ENCODE measurements at regions not wholly inside any gene's neighbourhood (a gene's known extent, or its start where the extent isn't known, plus 50 kb on each side); places are given as distances from the start of the nearest gene placed in this dataset.
A peak's percentile ranks its signal among the peaks of the same experiment; 100 is the strongest.

GRCh38 chr17:17413821-17414220 lies 63.0 kb upstream of the MED9 start:
- Mint-ChIP-seq H3K4me1 (ENCODE audit: low read depth) (peaks cover 28% of the 10 kb centered on the region), H3K27ac (ENCODE audit: unreplicated experiment) (no peak overlapping the region), H3K9me3 (ENCODE audit: low read depth) (no peaks in the 10 kb centered on the region), H3K36me3 (ENCODE audit: low read depth) (no peaks in the 10 kb centered on the region), H3K27me3 (ENCODE audit: low read depth) (peaks cover 14% of the 10 kb centered on the region), H3K4me3 (ENCODE audit: unreplicated experiment) (no peak overlapping the region)
- DNase-seq (ENCODE audit: low spot score), result no peak
- TF ChIP-seq CTCF (IDR thresholded peaks at IDR 0.05), result no peak

- H3K27me3 Mint-ChIP-seq (ENCODE audit: low read depth), result peaks cover 14% of the 10 kb centered on the region
Observed at GRCh38 chr17:17414341-17414805, 62.4 kb upstream of the MED9 start.

GRCh38 chr17:17415006-17415405 lies 61.8 kb upstream of the MED9 start:
- H3K4me1 Mint-ChIP-seq (ENCODE audit: low read depth), result peaks cover 28% of the 10 kb centered on the region
- H3K27me3 Mint-ChIP-seq (ENCODE audit: low read depth), result peaks cover 9% of the 10 kb centered on the region
- no peaks in the 10 kb centered on the region for H3K9me3 Mint-ChIP-seq (ENCODE audit: low read depth)
- no peak overlapping the region for H3K4me3 Mint-ChIP-seq (ENCODE audit: unreplicated experiment)
- TF ChIP-seq CTCF (IDR thresholded peaks at IDR 0.05), result no peak
- peaks cover 2% of the 10 kb centered on the region for H3K36me3 Mint-ChIP-seq (ENCODE audit: low read depth)
- H3K27ac Mint-ChIP-seq (ENCODE audit: unreplicated experiment), result no peak overlapping the region
- DNase-seq (ENCODE audit: low spot score), result no peak

More at GRCh38 chr17:17414341-17414805, 62.4 kb upstream of the MED9 start:
- peaks cover 28% of the 10 kb centered on the region for H3K4me1 Mint-ChIP-seq (ENCODE audit: low read depth)
- TF ChIP-seq CTCF (IDR thresholded peaks at IDR 0.05), result no peak
- H3K36me3 Mint-ChIP-seq (ENCODE audit: low read depth), result no peaks in the 10 kb centered on the region
- DNase-seq (ENCODE audit: low spot score), result no peak
- H3K4me3 Mint-ChIP-seq (ENCODE audit: unreplicated experiment), result no peak overlapping the region
- no peaks in the 10 kb centered on the region for H3K9me3 Mint-ChIP-seq (ENCODE audit: low read depth)
- H3K27ac Mint-ChIP-seq (ENCODE audit: unreplicated experiment), result no peak overlapping the region

GRCh38 chr17:17416007-17416399 lies 60.8 kb upstream of the MED9 start:
- H3K36me3 Mint-ChIP-seq (ENCODE audit: low read depth), result peaks cover 2% of the 10 kb centered on the region
- H3K27ac Mint-ChIP-seq (ENCODE audit: unreplicated experiment), result peak overlapping the region; percentile 75
- no peaks in the 10 kb centered on the region for H3K9me3 Mint-ChIP-seq (ENCODE audit: low read depth)
- peaks cover 28% of the 10 kb centered on the region for H3K4me1 Mint-ChIP-seq (ENCODE audit: low read depth)
- TF ChIP-seq CTCF (IDR thresholded peaks at IDR 0.05), result no peak
- H3K4me3 Mint-ChIP-seq (ENCODE audit: unreplicated experiment), result no peak overlapping the region
- H3K27me3 Mint-ChIP-seq (ENCODE audit: low read depth), result peaks cover 3% of the 10 kb centered on the region
- DNase-seq (ENCODE audit: low spot score), result no peak

GRCh38 chr17:17416400-17417360 lies 60.1 kb upstream of the MED9 start:
- peaks cover 28% of the 10 kb centered on the region for H3K4me1 Mint-ChIP-seq (ENCODE audit: low read depth)

More at GRCh38 chr17:17416400-17417360, 60.1 kb upstream of the MED9 start:
- Mint-ChIP-seq H3K27me3 (ENCODE audit: low read depth) (peaks cover 3% of the 10 kb centered on the region), H3K36me3 (ENCODE audit: low read depth) (peaks cover 2% of the 10 kb centered on the region), H3K4me3 (ENCODE audit: unreplicated experiment) (no peak overlapping the region), H3K9me3 (ENCODE audit: low read depth) (no peaks in the 10 kb centered on the region), H3K27ac (ENCODE audit: unreplicated experiment) (peak overlapping the region; percentile 75)
- no peak for DNase-seq (ENCODE audit: low spot score)
- TF ChIP-seq CTCF (IDR thresholded peaks at IDR 0.05), result no peak
